NCI-H748 treated with DMSO at 0.1 percent for 48 hours (cell line): ENCODE measurements at regions not wholly inside any gene's neighbourhood (a gene's known extent, or its start where the extent isn't known, plus 50 kb on each side); places are given as distances from the start of the nearest gene placed in this dataset.

Experiments
- DNase-seq: peaks from one replicate; lab custom pipeline; 2025; lab: John Stamatoyannopoulos, UW

- no peak for DNase-seq
These were observed 418.2 kb downstream of the GABRG2 start for GRCh38 chr5:162485666-162486292.

GRCh38 chr5:162487528-162488525 is 420.3 kb downstream of the GABRG2 start:
- DNase-seq = no peak

GRCh38 chr5:162496100-162496808 is 428.7 kb downstream of the GABRG2 start:
- DNase-seq = no peak

- DNase-seq = no peak
These were observed 429.9 kb downstream of the GABRG2 start for GRCh38 chr5:162497455-162497854.

- DNase-seq = no peak
These were observed 435.2 kb downstream of the GABRG2 start for GRCh38 chr5:162502780-162503179.

GRCh38 chr5:162503796-162504195 is 436.2 kb downstream of the GABRG2 start:
- DNase-seq = no peak

- DNase-seq = no peak
These were observed 445.5 kb downstream of the GABRG2 start for GRCh38 chr5:162512935-162513565.

GRCh38 chr5:162514116-162514515 is 446.5 kb downstream of the GABRG2 start:
- DNase-seq = no peak

- no peak for DNase-seq
These were observed 453.3 kb downstream of the GABRG2 start for GRCh38 chr5:162520878-162521277.

- DNase-seq = no peak
These were observed 461.6 kb downstream of the GABRG2 start for GRCh38 chr5:162529209-162529608.

GRCh38 chr5:162529886-162530285 is 462.3 kb downstream of the GABRG2 start:
- DNase-seq = no peak

GRCh38 chr5:162543437-162543836 is 475.9 kb downstream of the GABRG2 start:
- DNase-seq = no peak

GRCh38 chr5:162544905-162545304 is 477.3 kb downstream of the GABRG2 start:
- DNase-seq = no peak

GRCh38 chr5:162550236-162550635 is 482.7 kb downstream of the GABRG2 start:
- DNase-seq = no peak

GRCh38 chr5:162558120-162558519 is 490.5 kb downstream of the GABRG2 start:
- DNase-seq = no peak

- no peak for DNase-seq
These were observed 500.1 kb downstream of the GABRG2 start for GRCh38 chr5:162567644-162568043.

- DNase-seq = no peak
These were observed 506.2 kb downstream of the GABRG2 start for GRCh38 chr5:162573758-162574157.

GRCh38 chr5:162591724-162592123 is 524.2 kb downstream of the GABRG2 start:
- no peak for DNase-seq

- no peak for DNase-seq
These were observed 526.3 kb downstream of the GABRG2 start for GRCh38 chr5:162593881-162594280.

GRCh38 chr5:162603443-162604070 is 536.0 kb downstream of the GABRG2 start:
- no peak for DNase-seq

- no peak for DNase-seq
These were observed 540.3 kb downstream of the GABRG2 start for GRCh38 chr5:162607879-162608278.
